ENCODE measurements at regions not wholly inside any gene's neighbourhood (a gene's known extent, or its start where the extent isn't known, plus 50 kb on each side); places are given as distances from the start of the nearest gene placed in this dataset.

GRCh38 chr5:164206196-164206595 is 700.8 kb downstream of the MAT2B start:
- TF ChIP-seq, protein P1, sequence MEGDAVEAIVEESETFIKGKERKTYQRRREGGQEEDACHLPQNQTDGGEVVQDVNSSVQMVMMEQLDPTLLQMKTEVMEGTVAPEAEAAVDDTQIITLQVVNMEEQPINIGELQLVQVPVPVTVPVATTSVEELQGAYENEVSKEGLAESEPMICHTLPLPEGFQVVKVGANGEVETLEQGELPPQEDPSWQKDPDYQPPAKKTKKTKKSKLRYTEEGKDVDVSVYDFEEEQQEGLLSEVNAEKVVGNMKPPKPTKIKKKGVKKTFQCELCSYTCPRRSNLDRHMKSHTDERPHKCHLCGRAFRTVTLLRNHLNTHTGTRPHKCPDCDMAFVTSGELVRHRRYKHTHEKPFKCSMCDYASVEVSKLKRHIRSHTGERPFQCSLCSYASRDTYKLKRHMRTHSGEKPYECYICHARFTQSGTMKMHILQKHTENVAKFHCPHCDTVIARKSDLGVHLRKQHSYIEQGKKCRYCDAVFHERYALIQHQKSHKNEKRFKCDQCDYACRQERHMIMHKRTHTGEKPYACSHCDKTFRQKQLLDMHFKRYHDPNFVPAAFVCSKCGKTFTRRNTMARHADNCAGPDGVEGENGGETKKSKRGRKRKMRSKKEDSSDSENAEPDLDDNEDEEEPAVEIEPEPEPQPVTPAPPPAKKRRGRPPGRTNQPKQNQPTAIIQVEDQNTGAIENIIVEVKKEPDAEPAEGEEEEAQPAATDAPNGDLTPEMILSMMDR (conservative IDR thresholded peaks at IDR 0.05; ENCODE audit: low read length) = no peak
- TF ChIP-seq EZH2phosphoT487 (IDR thresholded peaks at IDR 0.05; ENCODE audit: borderline replicate concordance, low read depth, low read length) = no peak
